IgD-negative memory B cell (primary cell): ENCODE measurements at regions not wholly inside any gene's neighbourhood (a gene's known extent, or its start where the extent isn't known, plus 50 kb on each side); places are given as distances from the start of the nearest gene placed in this dataset.
A peak's percentile ranks its signal among the peaks of the same experiment; 100 is the strongest.
"Not testable (repeated sequence)": the region's sequence is repeated elsewhere in the genome, so short reads cannot be mapped to it uniquely, and the experiment has no call there.

Experiments used
- H3K27ac Mint-ChIP-seq, 3 donors: one replicate each; pipeline ENCODE4 v1.8.0; 2020 to 2022; ENCODE audit warnings: mild to moderate bottlenecking in 3 of 3, mixed read lengths in 3 of 3, moderate library complexity in 1 of 3
- H3K27me3 Mint-ChIP-seq: one replicate; pipeline ENCODE4 v1.8.0; 2021; ENCODE audit warnings: mixed read lengths
- H3K36me3 Mint-ChIP-seq: one replicate; pipeline ENCODE4 v1.8.0; 2020; ENCODE audit warnings: mild to moderate bottlenecking, mixed read lengths
- H3K4me1 Mint-ChIP-seq, 3 donors: one replicate each; pipeline ENCODE4 v1.8.0; 2020 to 2022; ENCODE audit warnings: mixed read lengths in 3 of 3, mild to moderate bottlenecking in 1 of 3
- H3K4me3 Mint-ChIP-seq, 4 donors: one replicate each; pipeline ENCODE4 v1.8.0; 2020 to 2022; ENCODE audit warnings: mild to moderate bottlenecking in 4 of 4, mixed read lengths in 4 of 4, moderate library complexity in 3 of 4
- H3K9me3 Mint-ChIP-seq, 3 donors: one replicate each; pipeline ENCODE4 v1.8.0; 2020 to 2021; ENCODE audit warnings: mixed read lengths in 3 of 3, mild to moderate bottlenecking in 1 of 3

GRCh38 chr5:5885782-5886181 lies 463.3 kb downstream of the ICE1 start:
- no peak overlapping the region for H3K27ac Mint-ChIP-seq
- no peaks in the 10 kb centered on the region for H3K36me3 Mint-ChIP-seq
- peaks cover 0 to 6% (median 4%) of the 10 kb centered on the region in 3 donors for H3K4me1 Mint-ChIP-seq
- peaks cover 4% of the 10 kb centered on the region for H3K27me3 Mint-ChIP-seq
- H3K4me3 Mint-ChIP-seq: no peak overlapping the region
- H3K9me3 Mint-ChIP-seq: peaks cover 0 to 2% (median 0%) of the 10 kb centered on the region in 3 donors

- Mint-ChIP-seq H3K9me3 (no peaks in the 10 kb centered on the region), H3K4me1 (peaks cover 0 to 6% (median 4%) of the 10 kb centered on the region in 3 donors), H3K27ac (no peak overlapping the region), H3K36me3 (no peaks in the 10 kb centered on the region), H3K27me3 (peaks cover 14% of the 10 kb centered on the region), H3K4me3 (no peak overlapping the region)
Observed at GRCh38 chr5:5884593-5884992, 462.1 kb downstream of the ICE1 start.

DNA sequence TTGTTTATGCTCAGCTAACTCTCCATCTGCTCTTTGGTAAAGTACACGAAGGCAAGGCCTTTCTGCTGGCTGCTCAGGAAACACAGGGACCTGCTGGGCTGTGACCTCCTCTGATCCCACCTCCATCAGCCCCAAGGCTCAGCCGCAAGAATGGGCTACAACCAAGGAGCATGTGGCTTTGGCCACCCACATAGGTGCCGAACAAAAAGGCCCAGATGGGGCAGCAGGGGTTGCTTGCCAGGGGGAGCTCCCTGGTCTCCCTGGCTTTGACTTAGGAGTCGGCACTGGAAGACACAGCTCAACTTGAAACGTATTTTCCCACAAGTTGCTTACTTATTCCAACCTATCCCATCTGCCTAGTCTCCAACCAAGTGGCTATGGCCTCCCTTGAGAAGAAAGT lies 461.1 kb downstream of the ICE1 start:
- Mint-ChIP-seq H3K4me1 (peaks cover 0 to 8% (median 6%) of the 10 kb centered on the region in 3 donors), H3K27me3 (peaks cover 19% of the 10 kb centered on the region), H3K9me3 (no peaks in the 10 kb centered on the region), H3K36me3 (no peaks in the 10 kb centered on the region), H3K4me3 (no peak overlapping the region), H3K27ac (no peak overlapping the region)

DNA sequence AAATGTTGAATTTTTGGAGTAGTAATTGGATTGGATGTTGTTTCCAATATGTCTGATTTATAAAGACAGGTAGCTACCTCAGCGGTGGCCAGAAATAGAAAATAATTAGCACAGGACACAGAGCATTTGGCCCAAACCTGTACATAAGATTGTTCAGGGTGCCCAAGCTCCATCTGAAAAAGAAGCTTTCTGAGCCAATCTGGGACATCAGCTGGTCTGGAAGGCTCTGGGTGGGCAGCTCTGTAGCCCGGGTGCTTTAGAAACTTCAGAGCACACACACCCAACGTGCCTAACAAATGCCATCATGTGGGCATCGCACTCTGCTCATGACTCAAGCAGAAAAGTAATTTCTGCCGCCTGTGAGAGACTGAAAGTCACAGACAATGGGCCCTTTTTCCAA lies 460.7 kb downstream of the ICE1 start:
- Mint-ChIP-seq H3K27me3 (peaks cover 19% of the 10 kb centered on the region), H3K4me3 (no peak overlapping the region), H3K9me3 (no peaks in the 10 kb centered on the region), H3K4me1 (peaks cover 0 to 8% (median 6%) of the 10 kb centered on the region in 3 donors), H3K27ac (no peak overlapping the region), H3K36me3 (no peaks in the 10 kb centered on the region)

DNA sequence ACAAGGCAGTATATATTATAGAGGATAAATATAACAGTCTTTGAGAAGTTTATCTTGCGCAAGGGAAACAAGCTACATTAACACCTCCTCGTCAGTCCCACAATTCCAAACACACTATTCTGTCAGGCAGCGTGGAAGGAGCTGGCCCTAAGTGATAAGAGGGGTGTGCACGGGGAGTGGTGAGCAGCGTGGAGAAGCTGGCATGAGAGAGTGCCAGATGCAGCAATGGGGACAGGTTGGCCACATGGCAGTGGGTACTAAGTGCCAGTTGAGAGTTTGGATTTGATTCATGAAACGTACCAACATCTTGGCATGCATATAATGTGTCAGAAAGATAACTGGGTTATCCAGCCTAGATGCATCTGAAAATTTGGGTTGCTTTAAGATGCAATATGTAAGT lies 460.2 kb downstream of the ICE1 start:
- H3K4me3 Mint-ChIP-seq: no peak overlapping the region
- no peaks in the 10 kb centered on the region for H3K36me3 Mint-ChIP-seq
- H3K4me1 Mint-ChIP-seq: peaks cover 0 to 8% (median 6%) of the 10 kb centered on the region in 3 donors
- H3K27ac Mint-ChIP-seq: no peak overlapping the region
- peaks cover 20% of the 10 kb centered on the region for H3K27me3 Mint-ChIP-seq
- H3K9me3 Mint-ChIP-seq: no peaks in the 10 kb centered on the region

DNA sequence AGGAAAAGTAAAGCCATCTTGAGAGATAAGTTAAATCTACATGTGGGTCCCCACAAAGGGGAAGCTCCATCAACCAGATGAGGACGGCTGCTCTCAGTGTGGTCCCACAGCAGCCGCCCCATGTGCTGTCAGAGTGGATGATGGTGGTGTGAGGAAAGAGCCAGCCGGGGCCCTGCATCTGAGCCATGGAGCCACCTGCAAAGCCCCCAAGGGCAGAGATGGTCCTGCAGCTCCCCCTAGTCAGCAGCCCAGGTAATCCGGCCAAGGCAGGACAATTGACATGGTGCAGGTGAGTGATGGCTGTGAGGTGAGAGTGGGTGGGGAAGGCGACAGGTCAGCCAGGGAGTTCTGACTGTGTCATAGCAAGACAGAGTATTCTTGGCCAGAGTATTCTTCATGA lies 458.8 kb downstream of the ICE1 start:
- peaks cover 27% of the 10 kb centered on the region for H3K27me3 Mint-ChIP-seq

GRCh38 chr5:5880077-5880763 lies 457.7 kb downstream of the ICE1 start:
- Mint-ChIP-seq H3K9me3 (no peaks in the 10 kb centered on the region), H3K27ac (no peak overlapping the region), H3K4me1 (peaks cover 0 to 4% (median 2%) of the 10 kb centered on the region in 3 donors), H3K4me3 (no peak overlapping the region), H3K27me3 (peaks cover 26% of the 10 kb centered on the region), H3K36me3 (no peaks in the 10 kb centered on the region)

More for the DNA sequence above, 458.8 kb downstream of the ICE1 start:
- no peaks in the 10 kb centered on the region for H3K9me3 Mint-ChIP-seq
- no peaks in the 10 kb centered on the region for H3K36me3 Mint-ChIP-seq
- peaks cover 0 to 4% (median 4%) of the 10 kb centered on the region in 3 donors for H3K4me1 Mint-ChIP-seq
- no peak overlapping the region for H3K4me3 Mint-ChIP-seq
- H3K27ac Mint-ChIP-seq: no peak overlapping the region

DNA sequence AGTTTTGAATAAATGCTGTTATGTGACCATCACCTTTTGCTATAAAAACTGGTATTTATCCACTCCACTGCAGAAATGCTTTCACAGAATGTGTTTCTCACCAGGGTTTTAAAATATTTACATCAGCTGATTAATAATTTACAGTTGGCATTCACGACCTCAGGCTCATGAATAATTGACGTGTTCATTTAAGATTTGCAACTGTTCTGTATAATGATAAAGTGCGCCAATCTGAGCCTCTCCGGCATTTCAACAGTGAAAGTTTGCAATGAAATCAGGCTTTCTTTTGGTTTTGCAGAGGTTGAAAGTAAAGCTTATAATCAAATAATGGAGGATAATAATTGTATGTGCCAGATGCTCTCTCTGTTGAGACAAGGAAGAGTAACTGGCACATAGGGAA lies 434.9 kb downstream of the ICE1 start:
- peaks cover 2% of the 10 kb centered on the region for H3K27me3 Mint-ChIP-seq
- peaks cover 0 to 2% (median 0%) of the 10 kb centered on the region in 3 donors for H3K9me3 Mint-ChIP-seq
- no peak overlapping the region for H3K4me3 Mint-ChIP-seq
- H3K36me3 Mint-ChIP-seq: no peaks in the 10 kb centered on the region
- no peak overlapping the region for H3K27ac Mint-ChIP-seq
- peaks cover 0 to 2% (median 0%) of the 10 kb centered on the region in 3 donors for H3K4me1 Mint-ChIP-seq

DNA sequence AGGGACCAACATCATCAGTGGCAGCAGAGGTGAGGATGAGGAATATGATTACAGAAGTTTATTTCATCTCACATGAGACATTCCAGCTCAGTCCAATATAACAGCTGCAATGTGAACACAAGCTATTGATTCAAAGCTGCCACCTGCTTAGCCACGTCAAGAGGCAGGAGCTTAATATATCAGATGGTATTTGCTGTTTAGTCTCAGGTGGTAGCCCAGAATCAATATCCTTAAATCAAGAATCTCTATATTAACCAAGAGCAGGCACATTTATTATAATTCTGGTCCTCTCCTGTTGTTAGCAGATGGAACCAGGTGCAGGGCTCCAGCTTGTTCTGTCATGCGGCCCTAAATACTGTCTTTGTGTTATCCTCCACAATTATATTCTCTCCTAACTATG lies 431.6 kb downstream of the ICE1 start:
- no peak overlapping the region for H3K27ac Mint-ChIP-seq
- peaks cover 3% of the 10 kb centered on the region for H3K27me3 Mint-ChIP-seq
- peaks cover 0 to 10% (median 0%) of the 10 kb centered on the region in 3 donors for H3K9me3 Mint-ChIP-seq
- H3K36me3 Mint-ChIP-seq: peaks cover under 1% of the 10 kb centered on the region
- H3K4me1 Mint-ChIP-seq: no peaks in the 10 kb centered on the region
- H3K4me3 Mint-ChIP-seq: no peak overlapping the region

DNA sequence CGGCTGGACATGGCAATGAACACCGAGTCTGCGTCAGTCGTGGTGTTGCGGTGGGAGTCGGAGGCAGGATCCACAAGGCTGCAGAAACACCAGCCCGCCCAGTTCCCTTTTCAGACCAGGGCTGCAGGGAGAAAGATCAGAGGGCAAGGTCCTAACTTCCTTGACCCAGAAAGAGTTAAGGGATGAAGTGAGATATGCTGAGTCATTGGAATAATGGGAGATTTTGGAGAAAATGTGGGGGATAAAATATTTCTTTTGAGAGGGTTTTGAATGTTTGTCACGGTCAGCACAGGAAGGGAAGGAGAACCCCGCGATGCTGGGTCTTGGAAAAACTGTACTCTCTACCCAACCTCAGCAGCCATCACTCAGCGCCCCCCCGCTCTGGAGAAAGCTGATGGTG lies 416.0 kb downstream of the ICE1 start:
- Mint-ChIP-seq H3K27ac (no peak overlapping the region), H3K27me3 (no peaks in the 10 kb centered on the region), H3K36me3 (no peaks in the 10 kb centered on the region), H3K4me1 (peaks cover 0 to 3% (median 0%) of the 10 kb centered on the region in 3 donors), H3K4me3 (no peak overlapping the region), H3K9me3 (peaks cover 0 to 2% (median 0%) of the 10 kb centered on the region in 3 donors)

- H3K27me3 Mint-ChIP-seq, H3K4me1 Mint-ChIP-seq, H3K4me3 Mint-ChIP-seq, H3K9me3 Mint-ChIP-seq, H3K27ac Mint-ChIP-seq, H3K36me3 Mint-ChIP-seq: not testable (repeated sequence)
Observed at GRCh38 chr5:5831622-5832021, 409.1 kb downstream of the ICE1 start.

GRCh38 chr5:5828619-5829018 lies 406.1 kb downstream of the ICE1 start:
- H3K4me1 Mint-ChIP-seq: peaks cover 0 to 5% (median 4%) of the 10 kb centered on the region in 3 donors
- peaks cover 0 to 4% (median under 1%) of the 10 kb centered on the region in 3 donors for H3K9me3 Mint-ChIP-seq
- H3K4me3 Mint-ChIP-seq: no peak overlapping the region
- peaks cover 6% of the 10 kb centered on the region for H3K27me3 Mint-ChIP-seq
- no peak overlapping the region for H3K27ac Mint-ChIP-seq
- peaks cover 4% of the 10 kb centered on the region for H3K36me3 Mint-ChIP-seq

DNA sequence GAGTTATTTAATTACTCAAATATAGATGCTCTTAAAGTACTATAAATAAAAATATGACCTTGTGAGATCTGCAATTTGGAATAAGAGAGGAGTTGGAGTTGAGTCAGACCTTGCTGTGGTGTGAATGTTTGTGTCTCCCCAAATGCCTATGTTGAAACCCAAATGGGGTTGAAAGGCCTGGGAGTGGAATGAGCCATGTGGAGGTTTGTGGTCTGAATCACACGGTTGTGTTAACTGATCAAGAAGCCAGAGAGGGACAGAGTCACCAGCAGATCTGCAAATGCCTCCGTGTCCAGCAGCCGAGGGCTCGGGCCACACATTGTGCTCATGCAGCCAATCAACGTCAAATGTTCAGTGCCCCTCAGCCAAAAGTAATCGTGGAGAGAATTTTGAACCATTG lies 404.4 kb downstream of the ICE1 start:
- H3K27me3 Mint-ChIP-seq: peaks cover 6% of the 10 kb centered on the region
- H3K4me1 Mint-ChIP-seq: peaks cover 0 to 5% (median 4%) of the 10 kb centered on the region in 3 donors
- no peak overlapping the region for H3K27ac Mint-ChIP-seq
- H3K4me3 Mint-ChIP-seq: no peak overlapping the region
- H3K9me3 Mint-ChIP-seq: peaks cover 0 to 4% (median 0%) of the 10 kb centered on the region in 3 donors
- H3K36me3 Mint-ChIP-seq: peaks cover 4% of the 10 kb centered on the region

- Mint-ChIP-seq H3K27me3 (peaks cover 3% of the 10 kb centered on the region), H3K4me1 (peaks cover 0 to 7% (median 4%) of the 10 kb centered on the region in 3 donors), H3K4me3 (no peak overlapping the region), H3K9me3 (no peaks in the 10 kb centered on the region), H3K36me3 (peaks cover 3% of the 10 kb centered on the region), H3K27ac (no peak overlapping the region)
Observed at GRCh38 chr5:5822729-5823257, 400.3 kb downstream of the ICE1 start.

DNA sequence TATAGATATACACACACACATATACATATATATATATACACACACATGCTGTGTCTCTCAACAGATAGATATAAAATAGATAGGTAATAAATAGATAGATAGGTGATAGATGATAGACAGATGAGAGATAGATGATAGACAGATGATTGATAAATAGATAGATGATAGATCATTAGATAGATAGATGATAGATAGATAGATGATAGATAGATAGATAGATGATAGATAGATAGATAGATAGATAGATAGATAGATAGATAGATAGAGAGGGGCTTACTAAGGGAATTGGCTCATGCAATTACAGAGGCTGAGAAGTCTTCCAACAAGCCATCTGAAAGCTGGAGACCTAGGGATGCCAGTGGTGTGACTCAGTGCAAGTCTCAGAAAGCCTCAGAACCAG lies 394.5 kb downstream of the ICE1 start:
- Mint-ChIP-seq H3K4me3 (no peak overlapping the region), H3K4me1 (peaks cover 2 to 4% (median 3%) of the 10 kb centered on the region in 3 donors), H3K27me3 (peaks cover 1% of the 10 kb centered on the region), H3K9me3 (no peaks in the 10 kb centered on the region), H3K27ac (peak overlapping the region in 1 of 3 donors; percentile 55), H3K36me3 (no peaks in the 10 kb centered on the region)

DNA sequence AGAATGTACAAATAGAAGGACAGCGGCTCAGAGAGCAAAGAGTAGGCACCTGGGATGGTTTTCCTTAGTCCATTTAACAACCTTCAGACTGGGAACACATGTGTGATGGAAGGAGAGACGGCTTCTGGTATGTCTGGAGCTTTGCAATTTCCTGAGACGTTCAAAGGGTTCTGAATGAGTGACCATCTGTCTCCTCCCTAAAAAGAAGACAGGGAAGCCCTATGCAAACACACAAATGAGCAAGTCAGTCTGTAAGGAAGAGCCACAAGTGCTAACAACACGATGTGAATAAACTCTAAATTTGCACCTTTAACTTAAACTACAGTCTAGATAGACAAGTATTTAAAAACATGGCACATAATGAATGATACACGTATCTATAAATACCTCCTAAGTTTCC lies 391.0 kb downstream of the ICE1 start:
- Mint-ChIP-seq H3K27me3 (no peaks in the 10 kb centered on the region), H3K36me3 (no peaks in the 10 kb centered on the region), H3K4me1 (peaks cover 0 to 4% (median 3%) of the 10 kb centered on the region in 3 donors), H3K4me3 (no peak overlapping the region), H3K9me3 (no peaks in the 10 kb centered on the region), H3K27ac (no peak overlapping the region)
